Neural cell (in vitro differentiated cells): ENCODE measurements at regions not wholly inside any gene's neighbourhood (a gene's known extent, or its start where the extent isn't known, plus 50 kb on each side); places are given as distances from the start of the nearest gene placed in this dataset.

ENCODE experiments used
- EZH2 ChIP-seq: fragments of 200-600, 300-800 bp; shearing (Covaris generic), sonication (generic); IDR thresholded peaks from 2 replicates; pipeline ENCODE4 v1.6.1; 2014; ENCODE audit warnings: antibody characterized with exemption, low read length, borderline replicate concordance, mild to moderate bottlenecking; ENCODE audit not compliant: insufficient read depth, poor library complexity, severe bottlenecking
- POLR2AphosphoS5 ChIP-seq: IDR thresholded peaks from 2 replicates; pipeline ENCODE4 v1.6.1; 2012
- RAD21 ChIP-seq: fragments of 450-650 bp; conservative IDR thresholded peaks from 2 replicates; pipeline ENCODE4 v1.6.1; 2014; ENCODE audit warnings: antibody characterized with exemption, mild to moderate bottlenecking, moderate library complexity
- TAF1 ChIP-seq: IDR thresholded peaks from 2 replicates; pipeline ENCODE4 v1.6.1; 2012; ENCODE audit warnings: low read depth
- TF ChIP-seq, protein P1 (sequence below): fragments of 450-650 bp; IDR thresholded peaks from 2 replicates; pipeline ENCODE4 v1.5.1; 2014; ENCODE audit warnings: antibody characterized with exemption, mild to moderate bottlenecking, moderate library complexity; ENCODE audit not compliant: poor library complexity, severe bottlenecking

DNA sequence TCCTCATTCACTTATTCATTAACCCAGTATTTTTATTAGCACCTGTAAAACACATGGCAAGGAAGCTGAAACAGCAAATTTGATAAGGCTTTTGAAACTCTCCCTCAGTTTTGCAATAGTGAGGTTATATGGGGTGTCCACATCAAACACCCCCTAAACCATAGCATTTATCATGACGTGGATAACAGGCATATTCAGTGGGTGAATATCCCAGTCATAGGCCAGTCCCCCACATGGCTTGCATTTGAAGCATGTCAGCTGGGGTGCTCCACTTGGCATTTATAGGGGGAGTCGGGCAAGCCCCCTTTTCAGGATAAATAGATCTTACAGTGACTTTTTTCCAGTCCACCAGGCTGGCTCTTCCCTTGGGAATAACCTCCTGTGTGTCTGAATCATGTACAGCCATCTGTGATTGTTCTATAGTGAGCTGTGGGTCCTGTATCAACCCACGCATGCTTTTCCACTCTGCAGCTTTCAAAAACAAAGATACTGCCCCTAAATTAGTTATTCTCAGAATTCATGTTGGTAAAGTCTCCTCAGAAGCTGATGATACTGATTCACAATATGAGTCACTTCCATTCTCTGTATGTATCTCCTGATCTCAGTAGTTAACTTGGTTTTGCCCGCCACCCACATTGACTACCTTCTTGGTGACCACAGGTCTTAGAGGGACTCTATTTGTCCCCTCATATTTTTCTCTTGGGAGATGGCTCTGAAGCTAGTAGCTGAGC is 84.4 kb upstream of the SPIN1 start:
- TF ChIP-seq, protein P1, sequence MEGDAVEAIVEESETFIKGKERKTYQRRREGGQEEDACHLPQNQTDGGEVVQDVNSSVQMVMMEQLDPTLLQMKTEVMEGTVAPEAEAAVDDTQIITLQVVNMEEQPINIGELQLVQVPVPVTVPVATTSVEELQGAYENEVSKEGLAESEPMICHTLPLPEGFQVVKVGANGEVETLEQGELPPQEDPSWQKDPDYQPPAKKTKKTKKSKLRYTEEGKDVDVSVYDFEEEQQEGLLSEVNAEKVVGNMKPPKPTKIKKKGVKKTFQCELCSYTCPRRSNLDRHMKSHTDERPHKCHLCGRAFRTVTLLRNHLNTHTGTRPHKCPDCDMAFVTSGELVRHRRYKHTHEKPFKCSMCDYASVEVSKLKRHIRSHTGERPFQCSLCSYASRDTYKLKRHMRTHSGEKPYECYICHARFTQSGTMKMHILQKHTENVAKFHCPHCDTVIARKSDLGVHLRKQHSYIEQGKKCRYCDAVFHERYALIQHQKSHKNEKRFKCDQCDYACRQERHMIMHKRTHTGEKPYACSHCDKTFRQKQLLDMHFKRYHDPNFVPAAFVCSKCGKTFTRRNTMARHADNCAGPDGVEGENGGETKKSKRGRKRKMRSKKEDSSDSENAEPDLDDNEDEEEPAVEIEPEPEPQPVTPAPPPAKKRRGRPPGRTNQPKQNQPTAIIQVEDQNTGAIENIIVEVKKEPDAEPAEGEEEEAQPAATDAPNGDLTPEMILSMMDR: no peak
- TF ChIP-seq EZH2 (no peak), RAD21 (no peak), POLR2AphosphoS5 (no peak), TAF1 (no peak)
